ENCODE measurements at regions not wholly inside any gene's neighbourhood (a gene's known extent, or its start where the extent isn't known, plus 50 kb on each side); places are given as distances from the start of the nearest gene placed in this dataset.
A peak's percentile ranks its signal among the peaks of the same experiment; 100 is the strongest.

DNA sequence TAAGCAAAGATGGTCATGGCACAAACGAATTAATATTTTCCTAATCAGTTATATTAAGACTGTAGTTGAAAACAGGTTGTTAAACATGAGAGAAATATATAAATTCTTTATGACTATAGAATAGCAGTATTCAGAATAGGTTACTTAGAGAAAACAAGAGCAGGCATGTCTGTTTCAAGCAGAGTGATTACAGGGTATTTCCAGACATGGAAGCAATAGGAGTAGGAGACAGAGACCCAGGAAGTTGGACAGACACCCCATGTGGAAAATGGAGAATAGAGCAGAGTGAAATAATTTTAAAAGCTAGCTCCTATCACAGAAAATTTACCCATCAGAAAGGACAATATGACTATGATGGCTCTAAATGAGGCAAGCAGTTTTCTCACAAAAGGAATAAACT is 111.5 kb downstream of the IZUMO3 start:
- no peak for TF ChIP-seq CTCF (IDR thresholded peaks at IDR 0.05; ENCODE audit: insufficient read depth, low read length)
- H3K4me3 ChIP-seq (ENCODE audit: low read depth, low read length) = no peak overlapping the region
- no peak for DNase-seq (ENCODE audit: low read depth)

DNA sequence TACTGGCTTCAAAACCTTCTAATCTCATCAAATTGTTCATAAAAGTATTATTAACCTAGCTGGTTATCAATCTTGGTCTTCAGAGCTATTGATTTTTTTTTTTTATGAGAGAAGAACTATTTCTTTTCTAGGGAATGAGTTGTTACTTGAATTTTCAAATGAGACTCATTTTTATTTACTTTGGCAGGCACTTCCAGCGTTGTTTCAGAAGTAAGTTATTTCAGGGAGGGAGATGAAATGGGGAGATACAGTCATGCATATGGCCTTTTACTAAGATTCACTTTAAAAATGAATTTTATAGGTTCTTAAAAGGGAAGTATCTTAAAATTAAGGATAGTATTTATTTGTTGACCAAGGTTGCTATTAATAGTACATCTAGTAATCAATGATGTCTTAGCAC is 129.6 kb downstream of the IZUMO3 start:
- H3K4me3 ChIP-seq (ENCODE audit: low read depth, low read length) = no peak overlapping the region
- DNase-seq (ENCODE audit: low read depth) = peak; percentile 37
- no peak for TF ChIP-seq CTCF (IDR thresholded peaks at IDR 0.05; ENCODE audit: insufficient read depth, low read length)

GRCh38 chr9:24413651-24414050 is 132.0 kb downstream of the IZUMO3 start:
- no peak for TF ChIP-seq CTCF (IDR thresholded peaks at IDR 0.05; ENCODE audit: insufficient read depth, low read length)
- peak; percentile 64 for DNase-seq (ENCODE audit: low read depth)
- H3K4me3 ChIP-seq (ENCODE audit: low read depth, low read length) = no peak overlapping the region

DNA sequence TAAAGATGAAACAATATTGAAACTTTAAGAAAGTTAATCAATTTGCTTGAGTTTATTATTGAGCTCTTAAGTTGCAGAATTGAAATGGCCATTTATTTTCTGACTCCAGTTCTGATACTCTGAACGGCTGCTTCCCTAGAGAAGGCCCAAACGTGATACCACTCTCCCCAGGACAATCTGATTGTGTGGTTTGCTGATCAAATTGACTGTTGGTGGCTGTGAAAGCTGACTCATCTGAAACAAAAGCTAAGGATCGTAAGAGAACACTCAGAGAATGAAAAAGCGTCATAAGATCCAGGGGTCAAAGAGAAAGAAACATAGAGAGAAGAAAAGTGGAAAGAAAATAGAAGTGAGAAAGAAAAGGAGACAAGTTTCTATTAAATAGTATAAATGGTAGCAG is 147.2 kb downstream of the IZUMO3 start:
- H3K4me3 ChIP-seq (ENCODE audit: low read depth, low read length) = no peak overlapping the region
- no peak for DNase-seq (ENCODE audit: low read depth)
- no peak for TF ChIP-seq CTCF (IDR thresholded peaks at IDR 0.05; ENCODE audit: insufficient read depth, low read length)

DNA sequence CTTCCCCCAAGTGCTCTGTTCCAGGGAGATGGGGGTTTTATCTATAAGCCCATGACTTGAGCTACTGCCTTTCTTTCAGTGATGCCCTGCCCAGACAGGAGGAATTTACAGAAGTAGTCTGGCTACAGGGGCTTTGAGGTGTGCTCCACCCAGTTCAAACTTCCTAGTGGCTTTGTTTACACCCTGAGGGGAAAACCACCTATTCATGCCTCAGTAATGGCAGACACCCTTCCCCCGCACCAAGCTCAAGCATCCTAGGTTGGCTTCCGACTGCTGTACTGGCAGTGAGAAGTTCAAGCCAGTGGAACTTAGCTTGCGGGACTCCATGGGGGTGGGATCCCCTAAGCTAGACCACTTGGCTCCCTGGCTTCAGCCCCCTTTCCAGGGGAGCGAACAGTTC is 154.6 kb downstream of the IZUMO3 start:
- no peak for TF ChIP-seq CTCF (IDR thresholded peaks at IDR 0.05; ENCODE audit: insufficient read depth, low read length)
- no peak overlapping the region for H3K4me3 ChIP-seq (ENCODE audit: low read depth, low read length)
- no peak for DNase-seq (ENCODE audit: low read depth)

DNA sequence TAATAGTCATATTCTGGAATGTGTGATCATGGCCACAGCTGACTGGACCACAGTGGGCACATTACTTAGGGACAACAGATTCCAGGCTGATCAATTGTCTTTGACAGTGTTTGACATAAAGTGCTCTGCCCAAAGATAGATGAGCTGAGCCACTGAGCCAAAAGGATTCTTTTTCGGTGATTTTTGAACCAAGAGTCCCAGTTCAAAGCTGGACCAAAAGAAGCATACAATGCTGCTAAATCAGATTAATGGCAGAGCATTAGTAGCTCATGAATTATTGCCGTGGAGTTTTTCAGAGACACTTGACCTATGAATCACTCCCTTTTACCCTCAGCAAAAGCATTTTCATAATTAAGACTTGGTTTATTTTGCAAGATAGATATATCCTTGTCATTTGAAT is 160.6 kb downstream of the IZUMO3 start:
- no peak overlapping the region for H3K4me3 ChIP-seq (ENCODE audit: low read depth, low read length)
- no peak for DNase-seq (ENCODE audit: low read depth)
- no peak for TF ChIP-seq CTCF (IDR thresholded peaks at IDR 0.05; ENCODE audit: insufficient read depth, low read length)

DNA sequence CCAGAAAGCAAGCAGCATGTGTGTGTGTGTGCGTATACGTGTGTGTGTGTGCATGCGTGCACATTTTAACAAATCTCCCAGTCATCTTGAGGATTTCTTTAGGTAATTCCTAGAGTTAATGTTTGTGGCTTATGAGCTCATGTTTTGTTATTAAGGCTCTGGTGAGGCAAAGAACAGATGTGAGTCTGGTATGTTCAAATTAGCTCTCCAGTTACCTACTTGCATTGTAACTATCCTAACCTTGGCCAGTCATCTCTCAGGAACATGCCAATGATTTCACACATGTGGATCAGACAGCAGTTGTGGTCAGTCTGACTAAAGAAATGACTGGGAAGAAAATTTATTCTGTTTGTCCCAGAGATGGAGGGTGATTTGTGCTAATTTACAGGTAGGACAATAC is 163.1 kb downstream of the IZUMO3 start:
- no peak overlapping the region for H3K4me3 ChIP-seq (ENCODE audit: low read depth, low read length)
- TF ChIP-seq CTCF (IDR thresholded peaks at IDR 0.05; ENCODE audit: insufficient read depth, low read length) = no peak
- no peak for DNase-seq (ENCODE audit: low read depth)
